ENCODE measurements at regions not wholly inside any gene's neighbourhood (a gene's known extent, or its start where the extent isn't known, plus 50 kb on each side); places are given as distances from the start of the nearest gene placed in this dataset.

DNA sequence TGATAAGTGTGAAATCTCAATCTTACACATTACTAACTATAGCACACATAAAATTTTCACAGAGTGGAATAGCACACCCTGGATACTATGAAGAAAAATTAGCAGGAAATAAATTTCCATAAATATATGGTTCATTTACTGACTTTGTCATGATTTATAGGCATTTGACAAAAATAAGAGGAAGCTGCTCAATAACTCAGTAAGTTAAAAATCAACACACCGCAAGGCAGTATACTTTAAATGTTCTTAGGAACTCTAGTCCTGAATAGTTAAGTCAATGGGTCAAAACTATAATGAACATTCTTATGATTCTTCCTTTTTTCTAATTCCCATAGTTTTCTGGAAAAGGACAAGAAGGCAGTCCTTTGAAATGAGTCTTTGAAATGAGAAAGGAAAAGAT is 1557.8 kb upstream of the RAG2 start (continued):
- TF ChIP-seq SNAPC4 (CRISPR knock-in tag; IDR thresholded peaks at IDR 0.05), result no peak

GRCh38 chr11:38153985-38154384 is 1555.9 kb upstream of the RAG2 start:
- H3K4me2 ChIP-seq (ENCODE audit: low read depth, low read length), result no peak overlapping the region
- no peaks in the 10 kb centered on the region for H3K4me1 ChIP-seq (ENCODE audit: insufficient read depth, low read length)
- 0% methylated on average over 1 of the region's 1 CpG for WGBS (ENCODE audit: low lambda C conversion rate)
- no peak for DNase-seq (ENCODE audit: low spot score)
- POLR2A ChIA-PET, result no interaction called here
- no peaks in the 10 kb centered on the region for H3K27me3 ChIP-seq (ENCODE audit: control insufficient read depth in 1 of 2, insufficient read depth in 2 of 2, low read length in 2 of 2)
- no peak for FAIRE-seq
- H3K36me3 ChIP-seq (replicated peaks in 1 of 2; ENCODE audit: control insufficient read depth in 1 of 2, insufficient read depth in 2 of 2, low read length in 2 of 2), result no peaks in the 10 kb centered on the region
- peaks cover 40% of the 10 kb centered on the region for H3K9me3 ChIP-seq (ENCODE audit: low read length)
- no peak overlapping the region for H3K4me3 ChIP-seq (replicated peaks in 1 of 3; ENCODE audit: insufficient read depth in 1 of 3, low read depth in 2 of 3, low read length in 3 of 3)
- BruUV-seq (replicated peaks), result no TSS peak
- CTCF ChIA-PET (ENCODE audit: low intra/inter-chr PET ratio, low total read pairs), result no interaction called here
- no peaks in the 10 kb centered on the region for H4K20me1 ChIP-seq (ENCODE audit: insufficient read depth, low read length)
- no peaks in the 10 kb centered on the region for H3K79me2 ChIP-seq (ENCODE audit: insufficient read depth, low read length)
- intact Hi-C loops (cut with micrococcal nuclease; ENCODE audit: unreplicated experiment), result no loop called here
- in situ Hi-C loops (cut with HindIII; ENCODE audit: extremely low pct_ligation_motif_present, low pct_unique_long_range_greater_than_20kb), result no loop called here
- H3K27ac ChIP-seq (ENCODE audit: extremely low read length, insufficient read depth, low read length), result no peak overlapping the region
- no peak overlapping the region for H2AFZ ChIP-seq (ENCODE audit: low read length)
- TF ChIP-seq, protein P1, sequence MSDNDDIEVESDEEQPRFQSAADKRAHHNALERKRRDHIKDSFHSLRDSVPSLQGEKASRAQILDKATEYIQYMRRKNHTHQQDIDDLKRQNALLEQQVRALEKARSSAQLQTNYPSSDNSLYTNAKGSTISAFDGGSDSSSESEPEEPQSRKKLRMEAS (IDR thresholded peaks at IDR 0.05), result no peak
- TF ChIP-seq ZSCAN29 (CRISPR knock-in tag; conservative IDR thresholded peaks at IDR 0.05) (no peak), TSC22D2 (CRISPR knock-in tag; IDR thresholded peaks at IDR 0.05; ENCODE audit: borderline replicate concordance) (no peak), FOXA1 (IDR thresholded peaks at IDR 0.05) (no peak), FOXA1 (CRISPR knock-in tag; IDR thresholded peaks at IDR 0.05) (no peak), CHD2 (IDR thresholded peaks at IDR 0.05; ENCODE audit: low read depth, low read length) (no peak), NONO (IDR thresholded peaks at IDR 0.05) (no peak), NONO (CRISPR knock-in tag; conservative IDR thresholded peaks at IDR 0.05) (no peak)
- no peak overlapping the region for H3K9ac ChIP-seq (ENCODE audit: insufficient read depth, low read depth, low read length)
- no peak for ATAC-seq

Measured in HepG2 (cell line).